Activated CD4-positive, CD25-positive, alpha-beta regulatory T cell treated with anti-CD3 and anti-CD28 coated beads, Interleukin-2, amount 50 U/mL, for 24 hours (primary cell): ENCODE measurements at regions not wholly inside any gene's neighbourhood (a gene's known extent, or its start where the extent isn't known, plus 50 kb on each side); places are given as distances from the start of the nearest gene placed in this dataset.

Experiments
- ATAC-seq, 2 donors: fragments of 150-1000 bp; cut with Tn5 transposase; one replicate each; pipeline ENCODE4 v1.10.0; 2021; ENCODE audit warnings: mild to moderate bottlenecking in 1 of 2, moderate library complexity in 1 of 2

- no peak for ATAC-seq
Observed at GRCh38 chr5:4909086-4909485, 231.0 kb upstream of the ADAMTS16 start.

GRCh38 chr5:4911646-4912403, 228.3 kb upstream of the ADAMTS16 start:
- ATAC-seq = no peak

GRCh38 chr5:4921929-4922328, 218.2 kb upstream of the ADAMTS16 start:
- no peak for ATAC-seq

- ATAC-seq = no peak
Observed at GRCh38 chr5:4924577-4924976, 215.6 kb upstream of the ADAMTS16 start.

- no peak for ATAC-seq
Observed at GRCh38 chr5:4927097-4927496, 213.0 kb upstream of the ADAMTS16 start.

- no peak for ATAC-seq
Observed at GRCh38 chr5:4928409-4928808, 211.7 kb upstream of the ADAMTS16 start.

GRCh38 chr5:4929092-4929655, 211.0 kb upstream of the ADAMTS16 start:
- ATAC-seq = no peak

- no peak for ATAC-seq
Observed at GRCh38 chr5:4939042-4939781, 200.9 kb upstream of the ADAMTS16 start.

- no peak for ATAC-seq
Observed at GRCh38 chr5:4941161-4941560, 199.0 kb upstream of the ADAMTS16 start.

- ATAC-seq = no peak
Observed at GRCh38 chr5:4941957-4942830, 197.9 kb upstream of the ADAMTS16 start.

- ATAC-seq = no peak
Observed at GRCh38 chr5:4942831-4943178, 197.3 kb upstream of the ADAMTS16 start.

GRCh38 chr5:4945296-4945695, 194.8 kb upstream of the ADAMTS16 start:
- no peak for ATAC-seq

- no peak for ATAC-seq
Observed at GRCh38 chr5:4947106-4947505, 193.0 kb upstream of the ADAMTS16 start.

GRCh38 chr5:4947893-4948536, 192.1 kb upstream of the ADAMTS16 start:
- ATAC-seq = no peak

- no peak for ATAC-seq
Observed at GRCh38 chr5:4949108-4949507, 191.0 kb upstream of the ADAMTS16 start.

- no peak for ATAC-seq
Observed at GRCh38 chr5:4953576-4953975, 186.6 kb upstream of the ADAMTS16 start.

GRCh38 chr5:4954048-4954447, 186.1 kb upstream of the ADAMTS16 start:
- ATAC-seq = no peak

- ATAC-seq = no peak
Observed at GRCh38 chr5:4963265-4963664, 176.9 kb upstream of the ADAMTS16 start.

GRCh38 chr5:4969351-4969750, 170.8 kb upstream of the ADAMTS16 start:
- no peak for ATAC-seq

- ATAC-seq = no peak
Observed at GRCh38 chr5:4970171-4970570, 170.0 kb upstream of the ADAMTS16 start.

GRCh38 chr5:4976902-4977301, 163.2 kb upstream of the ADAMTS16 start:
- ATAC-seq = no peak

GRCh38 chr5:4977416-4978110, 162.6 kb upstream of the ADAMTS16 start:
- ATAC-seq = no peak
